Neuron (in vitro differentiated cells): ENCODE measurements at regions not wholly inside any gene's neighbourhood (a gene's known extent, or its start where the extent isn't known, plus 50 kb on each side); places are given as distances from the start of the nearest gene placed in this dataset.
"Not testable (repeated sequence)": the region's sequence is repeated elsewhere in the genome, so short reads cannot be mapped to it uniquely, and the experiment has no call there.

ENCODE experiments used
- H2AFZ ChIP-seq: one replicate; pipeline ENCODE4 v1.6.1; 2013; ENCODE audit warnings: low read depth, mild to moderate bottlenecking, inconsistent platforms, low read length, moderate library complexity
- H3K27me3 ChIP-seq: one replicate; pipeline ENCODE4 v1.6.1; 2013; ENCODE audit warnings: low read length; ENCODE audit not compliant: insufficient read depth
- H3K36me3 ChIP-seq: one replicate; pipeline ENCODE4 v1.6.1; 2013; ENCODE audit warnings: low read length; ENCODE audit not compliant: insufficient read depth
- H3K4me1 ChIP-seq: one replicate; pipeline ENCODE4 v1.6.1; 2013; ENCODE audit warnings: low read length; ENCODE audit not compliant: insufficient read depth
- H3K4me3 ChIP-seq: 2 replicates; pipeline ENCODE4 v1.5.1; 2013; ENCODE audit warnings: mild to moderate bottlenecking, low read length, moderate library complexity
- H3K9me3 ChIP-seq: one replicate; pipeline ENCODE4 v1.6.1; 2013; ENCODE audit warnings: low read length

DNA sequence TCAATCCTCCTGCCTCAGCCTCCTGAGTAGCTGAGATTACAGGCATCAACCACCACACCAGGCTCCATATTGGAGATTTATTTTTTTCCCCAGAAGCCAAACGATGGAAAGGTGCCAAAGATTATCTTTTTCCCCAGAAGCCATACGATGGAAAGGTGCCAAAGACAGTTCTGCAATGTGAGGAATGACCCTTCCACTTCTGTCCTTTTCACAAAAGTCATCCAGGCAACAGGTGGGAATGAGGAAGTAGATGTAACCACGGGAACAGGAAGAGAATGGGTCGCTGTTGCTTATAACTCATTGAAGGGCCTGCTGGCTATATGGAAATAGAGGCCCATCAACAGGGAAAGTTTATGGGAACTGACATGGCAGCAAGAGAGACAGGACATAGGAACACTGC, 233.7 kb upstream of the MSX2 start:
- H3K9me3 ChIP-seq: no peaks in the 10 kb centered on the region
- H3K36me3 ChIP-seq: no peaks in the 10 kb centered on the region
- no peak overlapping the region for H2AFZ ChIP-seq
- no peaks in the 10 kb centered on the region for H3K27me3 ChIP-seq
- no peaks in the 10 kb centered on the region for H3K4me1 ChIP-seq
- no peak overlapping the region for H3K4me3 ChIP-seq

DNA sequence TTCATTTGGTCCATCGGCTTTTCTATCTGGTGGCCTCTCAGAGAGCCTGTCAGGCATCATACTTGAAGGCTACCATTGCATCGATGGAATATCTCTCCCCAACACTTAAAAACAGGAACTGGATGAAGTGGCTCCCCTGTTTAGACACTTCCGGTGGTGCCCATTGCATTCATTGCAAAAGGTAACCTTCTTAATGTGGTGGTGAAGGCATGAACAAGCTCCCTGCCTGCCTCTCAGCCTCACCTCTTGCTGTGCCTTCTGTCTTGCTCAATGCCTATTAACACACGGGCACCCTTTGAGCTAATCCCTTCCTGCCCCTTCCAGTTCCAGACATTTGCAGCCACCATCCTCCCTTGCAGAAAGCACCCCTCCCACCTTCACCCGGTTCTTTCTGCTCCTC, 233.1 kb upstream of the MSX2 start:
- Histone ChIP-seq H3K9me3 (no peaks in the 10 kb centered on the region), H3K4me3 (no peak overlapping the region), H2AFZ (no peak overlapping the region), H3K36me3 (no peaks in the 10 kb centered on the region), H3K27me3 (no peaks in the 10 kb centered on the region), H3K4me1 (no peaks in the 10 kb centered on the region)

DNA sequence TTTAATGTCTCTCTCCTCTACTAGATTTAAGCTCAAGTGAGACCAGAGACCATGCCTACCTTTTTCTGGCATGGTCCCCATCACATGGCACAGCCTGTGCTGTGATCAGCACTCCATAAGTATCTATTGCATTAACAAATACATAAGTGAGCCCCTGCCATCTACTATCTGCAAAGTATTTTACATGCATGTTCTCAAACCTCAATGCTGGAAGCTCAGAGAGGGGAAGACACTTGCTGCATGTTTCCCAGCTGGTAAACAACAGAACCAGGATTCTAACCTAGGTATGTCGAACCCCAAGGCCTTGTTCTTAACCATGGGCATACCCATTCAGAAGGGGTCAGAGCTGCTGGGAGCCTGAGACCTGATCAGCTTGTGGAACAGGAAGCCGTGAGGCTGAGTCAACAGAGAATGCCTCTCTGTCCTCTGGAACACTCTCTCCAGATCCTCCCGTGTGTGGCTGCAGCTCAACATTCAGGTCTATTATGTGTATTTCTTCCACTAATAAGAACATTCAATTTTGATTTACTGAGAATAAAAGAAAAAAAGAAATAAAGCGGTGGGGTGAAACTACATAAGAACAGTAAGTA, 232.5 kb upstream of the MSX2 start:
- H3K27me3 ChIP-seq: no peaks in the 10 kb centered on the region
- H3K9me3 ChIP-seq: no peaks in the 10 kb centered on the region
- no peaks in the 10 kb centered on the region for H3K4me1 ChIP-seq
- no peak overlapping the region for H2AFZ ChIP-seq
- H3K36me3 ChIP-seq: no peaks in the 10 kb centered on the region
- H3K4me3 ChIP-seq: no peak overlapping the region

DNA sequence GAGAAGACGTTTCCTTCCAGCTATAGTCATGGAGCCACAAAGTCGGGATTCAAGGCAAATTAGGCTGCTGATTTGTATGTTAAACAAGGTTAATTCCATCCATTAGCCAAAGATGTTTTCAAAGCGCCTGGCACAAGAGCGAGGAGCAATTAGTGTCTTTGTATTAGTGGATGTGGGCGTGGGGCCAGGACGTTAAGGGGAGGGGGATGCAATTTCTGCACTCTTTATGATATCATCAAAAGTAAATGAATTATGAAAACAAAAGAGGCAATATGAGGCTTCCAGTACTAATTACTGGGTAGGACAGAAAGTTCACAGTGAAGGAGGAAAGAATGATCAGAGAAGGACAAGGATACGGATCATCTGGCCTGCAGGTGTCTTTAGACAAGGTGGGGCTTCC, 230.9 kb upstream of the MSX2 start:
- no peaks in the 10 kb centered on the region for H3K4me1 ChIP-seq
- no peaks in the 10 kb centered on the region for H3K27me3 ChIP-seq
- H3K4me3 ChIP-seq: no peak overlapping the region
- H2AFZ ChIP-seq: no peak overlapping the region
- H3K36me3 ChIP-seq: no peaks in the 10 kb centered on the region
- no peaks in the 10 kb centered on the region for H3K9me3 ChIP-seq

DNA sequence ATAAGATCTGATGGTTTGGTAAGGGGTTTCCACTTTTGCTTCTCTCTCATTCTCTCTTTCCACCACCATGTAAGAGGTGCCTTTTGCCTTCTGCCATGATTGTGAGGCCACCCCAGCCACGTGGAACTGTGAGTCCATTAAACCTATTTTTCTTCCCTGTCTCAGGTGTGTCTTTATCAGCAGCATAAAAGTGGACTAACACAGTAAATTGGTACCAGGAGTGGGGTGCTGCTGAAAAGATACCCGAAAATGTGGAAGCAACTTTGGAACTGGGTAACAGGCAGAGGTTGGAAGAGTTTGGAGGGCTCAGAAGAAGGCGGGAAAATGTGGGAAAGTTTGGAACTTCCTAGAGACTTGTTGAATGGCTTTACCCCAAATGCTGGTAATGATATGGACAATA, 226.4 kb upstream of the MSX2 start:
- not testable (repeated sequence) for H3K4me1 ChIP-seq, H3K27me3 ChIP-seq, H3K4me3 ChIP-seq

DNA sequence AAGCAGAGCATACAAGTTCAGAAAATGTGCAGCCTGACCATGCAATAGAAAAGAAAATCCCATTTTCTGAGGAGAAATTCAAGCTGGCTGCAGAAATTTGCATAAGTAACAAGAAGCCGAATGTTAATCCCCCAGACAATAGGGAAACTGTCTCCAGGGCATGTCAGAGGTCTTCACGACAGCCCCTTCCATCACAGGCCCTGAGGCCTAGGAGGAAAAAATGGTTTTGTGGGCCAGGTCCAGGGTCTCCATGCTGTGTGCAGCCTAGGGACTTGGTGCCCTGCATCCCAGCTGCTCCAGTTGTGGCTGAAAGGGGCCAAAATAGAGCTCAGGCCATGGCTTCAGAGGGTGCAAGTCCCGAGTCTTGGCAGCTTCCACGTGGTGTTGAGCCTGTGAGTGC, 225.8 kb upstream of the MSX2 start:
- H2AFZ ChIP-seq, H3K27me3 ChIP-seq, H3K36me3 ChIP-seq, H3K4me1 ChIP-seq, H3K9me3 ChIP-seq, H3K4me3 ChIP-seq: not testable (repeated sequence)

More for the DNA sequence above, 226.4 kb upstream of the MSX2 start:
- H2AFZ ChIP-seq, H3K36me3 ChIP-seq, H3K9me3 ChIP-seq: not testable (repeated sequence)

DNA sequence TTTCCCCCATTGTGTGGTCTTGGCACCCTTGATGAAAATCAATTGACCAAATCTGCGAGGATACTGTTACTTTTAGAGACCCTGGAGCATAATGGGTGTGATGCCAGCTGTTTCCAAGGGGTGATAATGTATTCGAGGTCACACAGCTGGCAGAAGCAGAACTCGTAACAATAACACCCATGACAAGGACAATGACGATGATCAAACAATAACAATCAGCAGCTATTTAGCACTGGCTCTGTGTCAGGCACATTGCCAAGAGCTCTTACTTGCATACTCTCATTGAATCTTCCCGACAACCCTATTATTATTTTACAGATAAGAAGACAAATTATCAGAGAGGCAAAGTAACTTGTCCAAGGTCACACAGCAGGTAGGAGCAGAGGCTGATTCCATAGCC, 223.7 kb upstream of the MSX2 start:
- Histone ChIP-seq H3K9me3 (no peaks in the 10 kb centered on the region), H3K4me3 (no peak overlapping the region), H3K4me1 (no peaks in the 10 kb centered on the region), H3K27me3 (no peaks in the 10 kb centered on the region), H3K36me3 (no peaks in the 10 kb centered on the region), H2AFZ (no peak overlapping the region)

DNA sequence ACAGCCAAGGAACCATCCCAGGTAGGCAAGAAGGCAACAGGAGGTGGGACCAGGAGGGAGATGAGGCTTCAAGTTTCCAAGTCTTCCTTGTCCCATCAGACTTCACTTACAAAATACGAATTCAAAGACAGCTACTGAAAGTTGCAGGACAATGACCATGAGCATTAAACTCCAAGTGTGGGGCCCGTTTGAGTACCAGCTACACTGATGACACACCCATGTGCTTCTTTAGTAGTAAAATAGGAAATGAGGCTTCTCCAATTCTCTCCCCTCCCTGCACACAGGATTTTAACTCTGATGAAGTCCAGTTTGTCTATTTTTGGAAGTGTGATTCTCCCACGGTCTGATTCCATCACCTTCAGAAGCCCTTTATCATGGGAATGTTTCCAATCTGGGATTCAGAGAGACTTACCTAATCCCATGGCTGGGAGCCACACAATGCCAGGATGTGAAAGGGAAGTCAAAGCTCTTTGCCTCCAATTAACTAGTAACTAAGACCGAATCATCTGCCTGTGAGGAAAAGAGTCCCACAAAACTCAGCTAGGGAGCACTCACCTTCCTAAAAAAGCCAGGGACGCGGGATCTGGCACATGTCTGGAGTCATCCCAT, 222.8 kb upstream of the MSX2 start:
- no peaks in the 10 kb centered on the region for H3K9me3 ChIP-seq
- H3K4me3 ChIP-seq: no peak overlapping the region
- H2AFZ ChIP-seq: no peak overlapping the region
- no peaks in the 10 kb centered on the region for H3K36me3 ChIP-seq
- H3K4me1 ChIP-seq: no peaks in the 10 kb centered on the region
- no peaks in the 10 kb centered on the region for H3K27me3 ChIP-seq

DNA sequence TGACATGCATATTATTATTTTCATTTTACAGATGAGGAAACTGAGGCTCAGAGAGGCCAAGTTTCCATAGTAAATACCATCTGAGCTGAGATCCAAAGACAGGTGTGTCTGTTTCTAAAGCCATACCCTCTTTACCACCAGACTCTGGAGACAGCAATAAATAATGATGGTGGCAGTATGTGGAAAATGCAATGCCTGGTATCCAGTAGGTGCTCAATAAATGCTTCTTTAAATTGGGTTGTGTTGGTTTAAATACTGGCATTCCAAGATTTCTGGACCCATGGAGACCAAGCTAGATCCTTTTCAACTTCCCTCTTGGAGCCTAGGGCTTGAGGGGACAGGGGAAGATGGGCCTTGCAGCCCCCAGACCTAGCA, 221.3 kb upstream of the MSX2 start:
- Histone ChIP-seq H2AFZ (no peak overlapping the region), H3K27me3 (no peaks in the 10 kb centered on the region), H3K4me1 (no peaks in the 10 kb centered on the region), H3K9me3 (no peaks in the 10 kb centered on the region), H3K4me3 (no peak overlapping the region), H3K36me3 (no peaks in the 10 kb centered on the region)

DNA sequence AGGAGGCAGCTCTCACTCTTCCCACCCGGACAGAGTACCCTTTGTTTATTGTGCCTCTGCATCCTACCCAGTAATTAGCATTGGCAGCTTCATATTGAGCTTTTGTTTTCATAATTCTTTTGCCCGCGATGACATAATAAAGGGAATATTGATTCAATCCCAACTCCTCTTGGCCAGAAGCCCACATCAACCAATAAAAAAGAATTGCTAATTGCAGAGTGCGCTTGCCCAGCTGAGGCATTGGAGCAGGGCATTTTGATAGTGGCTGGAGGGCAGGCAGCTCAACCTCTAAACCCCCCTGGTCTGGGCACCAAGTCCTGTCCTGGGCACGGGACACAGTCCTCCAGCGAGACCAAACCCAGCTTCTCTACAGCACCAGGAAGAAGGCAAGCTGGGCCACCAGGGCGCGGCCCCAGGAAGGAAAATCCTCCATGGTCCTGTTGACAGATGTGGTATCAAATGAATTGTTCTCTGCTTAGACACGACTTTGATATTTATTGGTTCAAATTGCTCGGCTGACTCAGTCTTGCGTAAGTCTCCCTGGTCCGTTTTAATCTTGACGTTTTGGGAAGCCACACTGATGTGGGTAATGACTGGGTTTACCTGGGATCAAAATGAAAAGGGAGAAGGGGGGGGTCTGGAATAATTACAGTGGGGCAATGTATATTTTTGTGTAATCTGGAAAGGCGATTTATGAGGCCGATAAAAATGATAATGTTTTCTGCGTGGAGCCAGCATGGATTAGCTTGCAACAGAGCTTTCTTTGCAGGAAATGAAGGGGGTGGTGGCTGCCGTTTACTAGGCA, 220.7 kb upstream of the MSX2 start:
- Histone ChIP-seq H3K4me3 (no peak overlapping the region), H3K9me3 (no peaks in the 10 kb centered on the region), H3K27me3 (no peaks in the 10 kb centered on the region), H2AFZ (no peak overlapping the region), H3K4me1 (no peaks in the 10 kb centered on the region), H3K36me3 (no peaks in the 10 kb centered on the region)

DNA sequence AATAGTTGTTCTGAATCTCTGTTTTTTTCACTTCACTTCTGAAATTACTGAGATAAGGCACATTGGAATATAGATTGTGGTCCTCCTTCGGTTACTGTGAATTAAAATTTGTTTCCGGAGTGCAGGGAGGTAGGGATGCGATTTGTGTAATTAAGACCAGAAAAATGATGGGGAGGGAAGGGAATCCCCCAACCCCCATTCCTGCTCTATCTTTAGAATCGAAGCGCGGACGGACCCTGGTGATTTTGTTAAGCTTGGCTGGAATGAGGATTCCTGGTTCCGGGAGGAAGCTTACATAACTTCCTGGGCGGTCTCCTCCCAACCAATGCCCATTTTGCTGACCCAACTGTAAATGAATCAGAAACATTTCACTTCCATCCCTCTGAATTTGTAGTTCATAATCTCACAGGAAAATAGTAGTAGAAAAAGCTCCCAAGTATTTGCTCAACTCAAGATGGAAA, 220.1 kb upstream of the MSX2 start:
- H2AFZ ChIP-seq: no peak overlapping the region
- no peaks in the 10 kb centered on the region for H3K9me3 ChIP-seq
- no peaks in the 10 kb centered on the region for H3K27me3 ChIP-seq
- no peak overlapping the region for H3K4me3 ChIP-seq
- no peaks in the 10 kb centered on the region for H3K36me3 ChIP-seq
- no peaks in the 10 kb centered on the region for H3K4me1 ChIP-seq

DNA sequence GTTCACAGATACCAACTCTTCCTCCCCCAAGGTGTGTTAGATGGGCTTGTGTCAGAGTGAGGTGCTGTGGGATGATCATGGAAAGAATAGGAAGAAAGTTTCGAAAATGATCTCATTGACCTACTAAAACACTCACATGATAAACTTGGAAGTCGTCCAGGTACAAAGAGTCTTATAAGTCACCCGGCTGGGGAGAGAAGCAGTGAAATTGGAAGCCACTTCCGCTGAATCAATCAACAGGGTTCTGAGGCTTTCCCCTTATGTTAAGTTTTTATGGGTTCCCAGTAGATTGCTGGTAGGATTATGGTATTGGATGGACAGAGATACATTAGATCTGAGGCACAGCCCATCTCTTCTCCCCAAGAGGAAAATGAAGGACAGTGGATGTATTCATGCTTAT, 218.8 kb upstream of the MSX2 start:
- Histone ChIP-seq H2AFZ (no peak overlapping the region), H3K4me3 (no peak overlapping the region), H3K36me3 (no peaks in the 10 kb centered on the region), H3K4me1 (no peaks in the 10 kb centered on the region), H3K9me3 (no peaks in the 10 kb centered on the region), H3K27me3 (no peaks in the 10 kb centered on the region)

DNA sequence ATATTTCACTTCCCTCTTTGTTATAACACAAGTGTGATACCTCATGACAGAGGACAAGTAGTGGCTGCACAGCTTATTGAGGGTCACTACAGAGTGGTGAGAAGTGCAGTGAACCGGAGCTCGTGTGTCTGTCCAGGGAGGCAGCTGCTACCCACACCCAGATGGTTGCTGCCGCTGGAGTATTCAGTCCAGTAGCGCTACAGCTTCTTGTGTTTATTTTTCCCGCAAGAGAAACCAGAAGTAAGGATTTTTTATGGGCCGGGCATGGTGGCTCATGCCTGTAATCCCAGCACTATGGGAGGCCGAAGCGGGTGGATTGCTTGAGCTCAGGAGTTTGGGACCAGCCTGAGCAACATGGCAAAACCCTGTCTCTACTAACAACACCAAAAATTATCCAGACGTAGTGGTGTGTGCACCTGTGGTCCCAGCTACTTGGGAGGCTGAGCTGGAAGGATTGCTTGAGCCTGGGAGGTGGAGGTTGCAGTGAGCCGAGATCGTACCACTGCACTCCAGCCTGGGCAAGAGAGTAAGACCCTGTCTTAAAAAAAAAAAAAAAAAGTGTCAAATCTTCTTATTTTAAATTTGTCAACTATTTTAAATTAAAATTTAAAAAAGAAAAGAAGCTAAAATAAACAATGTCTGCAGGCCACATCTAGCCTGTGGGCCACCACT, 213.5 kb upstream of the MSX2 start:
- not testable (repeated sequence) for H3K27me3 ChIP-seq, H3K9me3 ChIP-seq, H3K4me1 ChIP-seq, H3K4me3 ChIP-seq, H3K36me3 ChIP-seq, H2AFZ ChIP-seq
